Fibroblast of skin of right biceps (primary cell): ENCODE measurements at regions not wholly inside any gene's neighbourhood (a gene's known extent, or its start where the extent isn't known, plus 50 kb on each side); places are given as distances from the start of the nearest gene placed in this dataset.
A peak's percentile ranks its signal among the peaks of the same experiment; 100 is the strongest.
"Not testable (repeated sequence)": the region's sequence is repeated elsewhere in the genome, so short reads cannot be mapped to it uniquely, and the experiment has no call there.

Experiments used
- DNase-seq: peaks from one replicate; pipeline ENCODE4 v3.0.0-alpha.2; 2013

- no peak for DNase-seq
These were observed 155.8 kb upstream of the KITLG start for GRCh38 chr12:88736031-88736430.

- no peak for DNase-seq
These were observed 152.7 kb upstream of the KITLG start for GRCh38 chr12:88733008-88733407.

- DNase-seq: no peak
These were observed 148.9 kb upstream of the KITLG start for GRCh38 chr12:88729196-88729595.

- peak; percentile 67 for DNase-seq
These were observed 146.8 kb upstream of the KITLG start for GRCh38 chr12:88726806-88727720.

- no peak for DNase-seq
These were observed 145.4 kb upstream of the KITLG start for GRCh38 chr12:88725592-88726143.

GRCh38 chr12:88723219-88723618, 142.9 kb upstream of the KITLG start:
- peak; percentile 63 for DNase-seq

GRCh38 chr12:88720785-88721650, 140.7 kb upstream of the KITLG start:
- no peak for DNase-seq

- DNase-seq: no peak
These were observed 140.0 kb upstream of the KITLG start for GRCh38 chr12:88720231-88720630.

- no peak for DNase-seq
These were observed 136.9 kb upstream of the KITLG start for GRCh38 chr12:88717188-88717587.

GRCh38 chr12:88716240-88716639, 136.0 kb upstream of the KITLG start:
- no peak for DNase-seq

- no peak for DNase-seq
These were observed 135.4 kb upstream of the KITLG start for GRCh38 chr12:88715673-88716072.

- DNase-seq: not testable (repeated sequence)
These were observed 134.1 kb upstream of the KITLG start for GRCh38 chr12:88714263-88714882.

GRCh38 chr12:88707800-88708199, 127.5 kb upstream of the KITLG start:
- no peak for DNase-seq

GRCh38 chr12:88706286-88706685, 126.0 kb upstream of the KITLG start:
- no peak for DNase-seq

- peak; percentile 25 for DNase-seq
These were observed 123.5 kb upstream of the KITLG start for GRCh38 chr12:88703790-88704189.

GRCh38 chr12:88698471-88698870, 118.2 kb upstream of the KITLG start:
- no peak for DNase-seq

- peak; percentile 4 for DNase-seq
These were observed 113.7 kb upstream of the KITLG start for GRCh38 chr12:88693837-88694445.

- DNase-seq: no peak
These were observed 111.5 kb upstream of the KITLG start for GRCh38 chr12:88691811-88692210.

- DNase-seq: no peak
These were observed 104.3 kb upstream of the KITLG start for GRCh38 chr12:88684610-88685009.

GRCh38 chr12:88684170-88684569, 103.9 kb upstream of the KITLG start:
- DNase-seq: no peak

GRCh38 chr12:88683628-88684027, 103.4 kb upstream of the KITLG start:
- DNase-seq: no peak

GRCh38 chr12:88681271-88681670, 101.0 kb upstream of the KITLG start:
- DNase-seq: no peak

GRCh38 chr12:88677464-88677863, 97.2 kb upstream of the KITLG start:
- no peak for DNase-seq
